AG04449 (cell line): ENCODE measurements at regions not wholly inside any gene's neighbourhood (a gene's known extent, or its start where the extent isn't known, plus 50 kb on each side); places are given as distances from the start of the nearest gene placed in this dataset.

Experiments used
- CTCF ChIA-PET: fragments of 350-600 bp; formaldehyde crosslinking; extraction: SDS; loops from one replicate; lab custom pipeline; 2021; ENCODE audit warnings: antibody characterized with exemption; lab: Yijun Ruan, JAX
- POLR2A ChIA-PET: fragments of 400-600, 350-600 bp; formaldehyde crosslinking; extraction: SDS; loops from one replicate; lab custom pipeline; 2020; ENCODE audit warnings: antibody characterized with exemption, inconsistent platforms; lab: Yijun Ruan, JAX
- DNase-seq: peaks from one replicate; pipeline ENCODE4 v3.0.0-alpha.2; 2010; ENCODE audit warnings: low read depth, low spot score
- H3K4me3 ChIP-seq: 2 replicates; pipeline ENCODE4 v1.5.1; 2011; ENCODE audit warnings: low read depth, mild to moderate bottlenecking, control low read depth, low read length
- TF ChIP-seq, protein P1 (sequence below): IDR thresholded peaks from one replicate; pipeline ENCODE4 v1.5.1; 2011; ENCODE audit warnings: mild to moderate bottlenecking, moderate library complexity, low read length, control low read depth, inconsistent platforms; ENCODE audit not compliant: insufficient read depth; ENCODE audit errors: missing control alignments

- CTCF ChIA-PET: interaction anchor here (0.8 kb wide), 1 partner anchor 70 kb away, joined by 3 read pairs; no protein-coding TSS in a partner anchor
- TF ChIP-seq, protein P1, sequence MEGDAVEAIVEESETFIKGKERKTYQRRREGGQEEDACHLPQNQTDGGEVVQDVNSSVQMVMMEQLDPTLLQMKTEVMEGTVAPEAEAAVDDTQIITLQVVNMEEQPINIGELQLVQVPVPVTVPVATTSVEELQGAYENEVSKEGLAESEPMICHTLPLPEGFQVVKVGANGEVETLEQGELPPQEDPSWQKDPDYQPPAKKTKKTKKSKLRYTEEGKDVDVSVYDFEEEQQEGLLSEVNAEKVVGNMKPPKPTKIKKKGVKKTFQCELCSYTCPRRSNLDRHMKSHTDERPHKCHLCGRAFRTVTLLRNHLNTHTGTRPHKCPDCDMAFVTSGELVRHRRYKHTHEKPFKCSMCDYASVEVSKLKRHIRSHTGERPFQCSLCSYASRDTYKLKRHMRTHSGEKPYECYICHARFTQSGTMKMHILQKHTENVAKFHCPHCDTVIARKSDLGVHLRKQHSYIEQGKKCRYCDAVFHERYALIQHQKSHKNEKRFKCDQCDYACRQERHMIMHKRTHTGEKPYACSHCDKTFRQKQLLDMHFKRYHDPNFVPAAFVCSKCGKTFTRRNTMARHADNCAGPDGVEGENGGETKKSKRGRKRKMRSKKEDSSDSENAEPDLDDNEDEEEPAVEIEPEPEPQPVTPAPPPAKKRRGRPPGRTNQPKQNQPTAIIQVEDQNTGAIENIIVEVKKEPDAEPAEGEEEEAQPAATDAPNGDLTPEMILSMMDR: no peak
- POLR2A ChIA-PET: no interaction called here
- no peak for DNase-seq
- no peak overlapping the region for H3K4me3 ChIP-seq
Measured at GRCh38 chr11:22555881-22556280, 69.7 kb downstream of the FANCF start.

DNA sequence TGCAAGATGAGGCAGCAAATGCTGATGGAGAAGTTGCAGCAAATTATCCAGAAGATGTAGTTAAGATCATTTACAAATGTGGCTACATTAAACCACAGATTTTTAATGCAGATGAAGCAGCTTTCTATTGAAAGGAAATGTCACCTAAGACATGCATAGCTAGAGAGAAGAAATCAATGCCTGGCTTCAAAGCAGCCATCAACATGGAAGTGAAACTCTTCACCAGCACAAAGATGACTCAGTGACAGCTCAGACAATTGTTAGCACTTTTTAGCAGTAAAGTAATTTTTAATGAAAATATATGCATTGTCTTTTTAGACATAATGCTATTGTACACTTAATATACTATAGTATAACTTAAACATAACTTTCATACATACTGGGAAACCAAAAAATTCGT lies 71.4 kb downstream of the FANCF start:
- TF ChIP-seq, protein P1: no peak
- no peak for DNase-seq
- CTCF ChIA-PET: interaction anchor here (1.1 kb wide), 1 partner anchor 14 kb away, joined by 4 read pairs; no protein-coding TSS in a partner anchor
- no peak overlapping the region for H3K4me3 ChIP-seq
- POLR2A ChIA-PET: no interaction called here

DNA sequence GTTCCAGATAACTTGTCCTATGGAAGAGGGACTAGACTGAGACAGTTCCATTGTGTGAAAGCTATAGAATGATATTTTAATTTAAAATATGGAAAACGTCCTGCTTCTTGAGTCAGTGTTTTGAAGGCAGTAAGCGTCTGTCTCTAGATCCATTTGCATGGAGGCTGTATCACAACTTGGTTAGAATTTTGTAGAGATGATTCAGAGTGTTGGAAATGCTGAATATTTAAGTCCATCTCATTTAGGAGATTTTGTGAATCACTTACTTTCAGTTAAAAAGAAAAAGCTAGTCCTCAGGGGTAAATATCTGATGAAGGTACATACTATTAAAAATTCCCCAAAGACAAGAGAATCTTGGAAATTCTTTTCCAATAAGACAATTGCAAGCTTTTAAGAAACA lies 72.7 kb downstream of the FANCF start:
- ChIA-PET POLR2A (no interaction called here), CTCF (no interaction called here)
- TF ChIP-seq, protein P1: no peak
- no peak overlapping the region for H3K4me3 ChIP-seq
- DNase-seq: no peak

DNA sequence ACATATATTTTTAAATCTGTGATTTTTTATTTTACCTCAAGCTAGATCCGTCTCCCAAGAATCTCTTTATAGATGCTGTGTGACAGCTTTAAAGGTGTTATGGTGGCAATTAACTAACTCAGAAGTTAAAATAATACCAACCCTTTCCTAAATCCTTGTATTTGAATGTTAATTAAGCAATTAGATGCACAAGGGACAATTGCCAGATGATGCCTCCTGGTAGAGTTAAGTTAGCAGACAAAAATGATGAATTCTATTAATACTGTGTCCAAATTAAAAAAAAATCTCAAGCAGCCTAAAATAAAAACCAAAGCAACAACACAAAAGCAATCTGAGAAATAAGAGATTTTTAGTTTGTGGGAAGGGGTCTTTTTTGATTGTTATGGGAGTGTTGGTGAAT lies 78.9 kb downstream of the FANCF start:
- ChIA-PET CTCF (no interaction called here), POLR2A (no interaction called here)
- TF ChIP-seq, protein P1: no peak
- H3K4me3 ChIP-seq: no peak overlapping the region
- DNase-seq: no peak

- ChIA-PET POLR2A (no interaction called here), CTCF (no interaction called here)
- H3K4me3 ChIP-seq: no peak overlapping the region
- TF ChIP-seq, protein P1: no peak
- no peak for DNase-seq
Measured at GRCh38 chr11:22543261-22543660, 82.4 kb downstream of the FANCF start.

DNA sequence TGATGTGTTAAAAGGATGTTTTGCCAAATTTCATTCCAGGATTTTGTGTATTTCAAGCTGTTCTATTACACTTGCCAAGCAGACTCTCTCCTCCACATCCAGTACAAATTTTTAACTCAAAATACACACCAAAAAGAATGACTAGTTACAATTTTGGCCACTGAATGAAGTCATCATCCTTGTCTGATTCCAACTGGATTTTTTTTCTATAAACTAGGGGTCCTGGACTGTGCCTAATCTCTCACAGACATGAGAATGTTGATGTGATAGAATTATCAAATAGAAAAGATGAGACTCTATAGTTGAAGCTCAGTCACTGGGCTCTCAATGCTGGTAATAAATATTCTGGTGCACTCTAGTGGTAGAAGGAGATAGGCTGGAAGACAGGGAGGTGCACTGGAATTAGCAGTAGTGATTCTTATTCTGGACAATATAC lies 85.8 kb downstream of the FANCF start:
- ChIA-PET CTCF (interaction anchor here (0.7 to 2.7 kb wide), 6 partner anchors 14 to 207 kb away, joined by 3 to 9 read pairs (median 4); no protein-coding TSS in a partner anchor), POLR2A (no interaction called here)
- TF ChIP-seq, protein P1: peak; percentile 6
- no peak for DNase-seq
- no peak overlapping the region for H3K4me3 ChIP-seq
